Progenitor cell of endocrine pancreas (in vitro differentiated cells): ENCODE measurements at regions not wholly inside any gene's neighbourhood (a gene's known extent, or its start where the extent isn't known, plus 50 kb on each side); places are given as distances from the start of the nearest gene placed in this dataset.
"Not testable (repeated sequence)": the region's sequence is repeated elsewhere in the genome, so short reads cannot be mapped to it uniquely, and the experiment has no call there.

Experiments used
- DNase-seq: peaks from one replicate; pipeline ENCODE4 v3.0.0; 2021; ENCODE audit warnings: low spot score; ENCODE audit not compliant: unreplicated experiment
- H3K27ac Mint-ChIP-seq: 2 replicates; pipeline ENCODE4 v1.8.0; 2021; ENCODE audit warnings: mild to moderate bottlenecking, moderate library complexity, mixed read lengths
- H3K27me3 Mint-ChIP-seq: 2 replicates; pipeline ENCODE4 v1.8.0; 2021; ENCODE audit warnings: mixed read lengths
- H3K36me3 Mint-ChIP-seq: 2 replicates; pipeline ENCODE4 v1.8.0; 2022; ENCODE audit warnings: mixed read lengths; ENCODE audit not compliant: insufficient read depth
- H3K4me1 Mint-ChIP-seq: 2 replicates; pipeline ENCODE4 v1.8.0; 2021; ENCODE audit warnings: low read depth, mixed read lengths
- H3K4me3 Mint-ChIP-seq: 2 replicates; pipeline ENCODE4 v1.8.0; 2021; ENCODE audit warnings: low read depth, mild to moderate bottlenecking, moderate library complexity, mixed read lengths
- H3K9me3 Mint-ChIP-seq: 2 replicates; pipeline ENCODE4 v1.8.0; 2021; ENCODE audit warnings: low read depth, mixed read lengths
- CTCF ChIP-seq: fragments of 200-600 bp; sonication (generic); IDR thresholded peaks from one replicate; pipeline ENCODE4 v1.5.0; 2021; ENCODE audit warnings: antibody characterized with exemption, mild to moderate bottlenecking; ENCODE audit not compliant: unreplicated experiment

- peaks cover 4% of the 10 kb centered on the region for H3K36me3 Mint-ChIP-seq
- H3K4me3 Mint-ChIP-seq: no peak overlapping the region
- H3K9me3 Mint-ChIP-seq: peaks cover 13% of the 10 kb centered on the region
- no peak for DNase-seq
- peaks cover 7% of the 10 kb centered on the region for H3K27me3 Mint-ChIP-seq
- no peak overlapping the region for H3K27ac Mint-ChIP-seq
- no peak for TF ChIP-seq CTCF
- no peaks in the 10 kb centered on the region for H3K4me1 Mint-ChIP-seq
These were observed 320.8 kb upstream of the NRP1 start for GRCh38 chr10:33655165-33655815.

GRCh38 chr10:33653584-33654367 lies 319.3 kb upstream of the NRP1 start:
- Mint-ChIP-seq H3K27me3 (peaks cover 3% of the 10 kb centered on the region), H3K36me3 (peaks cover 4% of the 10 kb centered on the region), H3K4me1 (no peaks in the 10 kb centered on the region), H3K27ac (no peak overlapping the region), H3K4me3 (no peak overlapping the region), H3K9me3 (peaks cover 23% of the 10 kb centered on the region)
- no peak for DNase-seq
- TF ChIP-seq CTCF: no peak

GRCh38 chr10:33652870-33653269 lies 318.4 kb upstream of the NRP1 start:
- DNase-seq: no peak
- H3K4me3 Mint-ChIP-seq: no peak overlapping the region
- TF ChIP-seq CTCF: no peak
- H3K36me3 Mint-ChIP-seq: peaks cover 4% of the 10 kb centered on the region
- H3K9me3 Mint-ChIP-seq: peaks cover 32% of the 10 kb centered on the region
- peaks cover 3% of the 10 kb centered on the region for H3K27me3 Mint-ChIP-seq
- H3K27ac Mint-ChIP-seq: no peak overlapping the region
- H3K4me1 Mint-ChIP-seq: no peaks in the 10 kb centered on the region

- H3K4me3 Mint-ChIP-seq, H3K27ac Mint-ChIP-seq, H3K27me3 Mint-ChIP-seq, DNase-seq, H3K36me3 Mint-ChIP-seq, H3K4me1 Mint-ChIP-seq: not testable (repeated sequence)
- H3K9me3 Mint-ChIP-seq: peaks cover 32% of the 10 kb centered on the region
These were observed 315.7 kb upstream of the NRP1 start for GRCh38 chr10:33650131-33650530.

GRCh38 chr10:33643042-33643441 lies 308.6 kb upstream of the NRP1 start:
- Mint-ChIP-seq H3K27me3 (peaks cover 7% of the 10 kb centered on the region), H3K4me3 (no peak overlapping the region)

More at GRCh38 chr10:33643042-33643441, 308.6 kb upstream of the NRP1 start:
- Mint-ChIP-seq H3K36me3 (no peaks in the 10 kb centered on the region), H3K4me1 (no peaks in the 10 kb centered on the region), H3K9me3 (peaks cover 2% of the 10 kb centered on the region), H3K27ac (no peak overlapping the region)
- DNase-seq: no peak
- no peak for TF ChIP-seq CTCF
